K562 (cell line): ENCODE measurements at regions not wholly inside any gene's neighbourhood (a gene's known extent, or its start where the extent isn't known, plus 50 kb on each side); places are given as distances from the start of the nearest gene placed in this dataset.

Source experiments
- ATAC-seq: fragments of 200-7000 bp; cut with Tn5 transposase; 3 replicates; pipeline ENCODE4 v1.9.1; 2020; ENCODE audit warnings: moderate library complexity
- BruUV-seq: library from RNA; stranded (reverse); fragments of 400-500 nt; replicated peaks from 2 replicates; lab custom pipeline; 2021; lab: Mats Ljungman, UMichigan
- CTCF ChIA-PET: fragments of 300-600 bp; formaldehyde crosslinking; extraction: SDS; loops from one replicate; lab custom pipeline; 2021; ENCODE audit warnings: low intra/inter-chr PET ratio; lab: Yijun Ruan, JAX
- POLR2A ChIA-PET: fragments of 300-600, 350-650 bp; sonication (Branson Sonifier 250); formaldehyde crosslinking; extraction: SDS; loops from one replicate; lab custom pipeline; 2021; ENCODE audit warnings: antibody characterized with exemption, inconsistent platforms; lab: Yijun Ruan, JAX
- DNase-seq, 4 experiments: peaks; one replicate each; pipeline versions ENCODE4 v3.0.0 to v3.0.0-alpha.2; 2011 to 2018; ENCODE audit warnings: low spot score in 3 of 4, mixed read lengths in 3 of 4; ENCODE audit errors: extremely low read depth in 1 of 4
- FAIRE-seq: peaks from 2 replicates; lab custom pipeline; 2011; peaks lifted over from hg19 to GRCh38; lab: Jason Lieb, UNC
- H2AFZ ChIP-seq: 2 replicates; pipeline ENCODE4 v1.6.0; 2011; ENCODE audit warnings: low read depth, low read length, control low read depth, inconsistent platforms
- H3K27ac ChIP-seq: fragments of 200-600 bp; 3 replicates; pipeline ENCODE4 v1.8.0; 2011; ENCODE audit warnings: low read depth, mild to moderate bottlenecking, control low read depth, inconsistent platforms, low read length, moderate library complexity, mixed read lengths; ENCODE audit errors: extremely low read depth
- H3K27me3 ChIP-seq, 2 experiments: fragments of 300-600 bp in 1 of 2; 2 replicates in 1 of 2; 3 replicates in 1 of 2; pipeline versions ENCODE4 v1.6.0 to v1.8.0; 2011; ENCODE audit warnings: inconsistent platforms in 2 of 2, low read length in 2 of 2, mild to moderate bottlenecking in 1 of 2, mixed read lengths in 1 of 2, moderate library complexity in 1 of 2; ENCODE audit not compliant: control insufficient read depth in 2 of 2, insufficient read depth in 2 of 2
- H3K36me3 ChIP-seq: fragments of 300-600 bp; 3 replicates; pipeline ENCODE4 v1.8.0; 2011; ENCODE audit warnings: mild to moderate bottlenecking, low read length, inconsistent platforms; ENCODE audit not compliant: control insufficient read depth, insufficient read depth
- H3K4me1 ChIP-seq, 2 experiments: fragments of 200-600 bp in 1 of 2; replicated peaks in 1 of 2; 2 replicates in 1 of 2; 3 replicates in 1 of 2; pipeline versions ENCODE4 v1.5.1 to v1.8.0; 2011; ENCODE audit warnings: inconsistent platforms in 2 of 2, low read length in 2 of 2, mild to moderate bottlenecking in 1 of 2, mixed read lengths in 1 of 2, moderate library complexity in 1 of 2; ENCODE audit not compliant: control insufficient read depth in 2 of 2, insufficient read depth in 2 of 2
- H3K4me2 ChIP-seq: 2 replicates; pipeline ENCODE4 v1.6.1; 2011; ENCODE audit warnings: low read length, control low read depth, inconsistent platforms, mixed read lengths; ENCODE audit not compliant: insufficient read depth
- H3K4me3 ChIP-seq: fragments of 200-600 bp; sonication (generic), shearing (Covaris generic); 2 replicates; pipeline ENCODE4 v1.5.1; 2016; ENCODE audit warnings: control low read depth, inconsistent platforms
- H3K79me2 ChIP-seq: fragments of 200-600 bp; 3 replicates; pipeline ENCODE4 v1.8.0; 2011; ENCODE audit warnings: low read length, inconsistent platforms; ENCODE audit not compliant: control insufficient read depth, insufficient read depth
- H3K9ac ChIP-seq, 2 experiments: 2 replicates each; pipeline versions ENCODE4 v1.6.0 to v1.6.1; 2011; ENCODE audit warnings: low read depth in 2 of 2, low read length in 2 of 2, control low read depth in 1 of 2, inconsistent platforms in 1 of 2, mild to moderate bottlenecking in 1 of 2, mixed read lengths in 1 of 2; ENCODE audit not compliant: insufficient read depth in 1 of 2
- H3K9me1 ChIP-seq: one replicate; pipeline ENCODE4 v1.6.0; 2011; ENCODE audit warnings: inconsistent platforms, mild to moderate bottlenecking, low read length, moderate library complexity; ENCODE audit not compliant: control insufficient read depth, insufficient read depth
- H3K9me3 ChIP-seq: replicated peaks from 2 replicates; pipeline ENCODE4 v1.5.1; 2011; ENCODE audit warnings: low read depth, low read length, inconsistent platforms; ENCODE audit not compliant: control insufficient read depth, insufficient read depth
- H4K20me1 ChIP-seq: replicated peaks from 2 replicates; pipeline ENCODE4 v1.6.1; 2011; ENCODE audit warnings: low read length, inconsistent platforms, mixed read lengths; ENCODE audit not compliant: control insufficient read depth, insufficient read depth
- CEBPZ ChIP-seq: fragments of 150-350 bp; IDR thresholded peaks from 2 replicates; pipeline ENCODE4 v1.6.1; 2014; ENCODE audit warnings: low read depth, mild to moderate bottlenecking, low read length, borderline replicate concordance
- GATA2 ChIP-seq: sonication (generic); formaldehyde crosslinking; IDR thresholded peaks from 2 replicates; pipeline ENCODE4 v1.4.0; 2020; ENCODE audit warnings: mild to moderate bottlenecking, missing genetic modification reagents
- GTF2F1 ChIP-seq: IDR thresholded peaks from 2 replicates; pipeline ENCODE4 v1.6.1; 2011; ENCODE audit warnings: low read depth, low read length, improper control_type of control experiment
- HNRNPUL1 ChIP-seq: fragments of 200-400 bp; formaldehyde crosslinking; IDR thresholded peaks from 2 replicates; pipeline ENCODE4 v1.6.1; 2017; ENCODE audit warnings: low read length
- IRF1 ChIP-seq: sonication (generic); formaldehyde crosslinking; IDR thresholded peaks from 2 replicates; pipeline ENCODE4 v1.8.0; 2022; ENCODE audit warnings: missing genetic modification reagents, mild to moderate bottlenecking, borderline replicate concordance
- MYBL2 ChIP-seq, 2 experiments: fragments of 450-650 bp in 1 of 2; sonication (generic) in 1 of 2; formaldehyde crosslinking in 1 of 2; IDR thresholded peaks; 2 replicates each; pipeline versions ENCODE4 v1.6.1 to v1.8.1; 2017 to 2022; ENCODE audit warnings: borderline replicate concordance in 1 of 2, inconsistent platforms in 1 of 2, low read depth in 1 of 2, mild to moderate bottlenecking in 1 of 2, missing genetic modification reagents in 1 of 2, moderate library complexity in 1 of 2
- SMARCB1 ChIP-seq: IDR thresholded peaks from 2 replicates; pipeline ENCODE4 v1.6.1; 2011; ENCODE audit warnings: improper control_type of control experiment, low read depth; ENCODE audit not compliant: insufficient read length
- TFE3 ChIP-seq: fragments of 450-650 bp; formaldehyde crosslinking; IDR thresholded peaks from 2 replicates; pipeline ENCODE4 v1.4.0; 2020; ENCODE audit warnings: mild to moderate bottlenecking, mixed read lengths
- ZNF12 ChIP-seq: sonication (generic); formaldehyde crosslinking; IDR thresholded peaks from 2 replicates; pipeline ENCODE4 v1.4.0; 2020; ENCODE audit warnings: mild to moderate bottlenecking, missing genetic modification reagents
- ZNF282 ChIP-seq: sonication (generic); formaldehyde crosslinking; IDR thresholded peaks from 2 replicates; pipeline ENCODE4 v1.8.1; 2023; ENCODE audit warnings: missing genetic modification reagents
- WGBS: fragments of 100-300 bp; shearing (Covaris generic); methylation state at CpG from one replicate; pipeline ENCODE4 v1.1.6; 2016; ENCODE audit warnings: low coverage, mixed read lengths; ENCODE audit not compliant: insufficient coverage; ENCODE audit errors: missing lambda C conversion rate; 5-methylcytosine and 5-hydroxymethylcytosine counted together
- in situ Hi-C: fragments of 300-500 bp; cut with MboI; formaldehyde crosslinking; loops from 4 replicates; pipeline ENCODE4 v1.15.0; 2018; ENCODE audit warnings: inconsistent platforms, mixed read lengths
- intact Hi-C: fragments of 100-400 bp; cut with micrococcal nuclease; formaldehyde crosslinking; loops from 2 replicates; pipeline ENCODE4 v1.14.2; 2022

DNA sequence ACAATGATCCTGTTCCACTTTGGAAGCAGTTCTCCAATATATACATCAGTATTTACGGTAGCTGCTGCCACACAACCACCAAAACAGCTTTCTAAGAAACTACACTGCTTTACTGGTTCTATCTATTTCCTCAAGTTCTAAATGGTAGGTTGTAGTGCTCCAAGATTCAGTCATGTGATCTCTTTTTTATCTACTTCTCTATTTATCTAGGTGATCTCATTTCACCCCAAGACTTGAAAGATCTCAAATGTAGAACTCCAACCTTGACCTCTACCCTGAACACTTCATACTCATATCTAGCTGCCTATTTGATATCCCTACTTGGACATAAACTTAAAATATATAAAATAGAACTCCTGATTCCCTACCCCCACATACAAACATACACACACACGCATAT is 133.9 kb upstream of the RAP1B start:
- BruUV-seq = no TSS peak
- H3K36me3 ChIP-seq = no peaks in the 10 kb centered on the region
- no peaks in the 10 kb centered on the region for H3K27me3 ChIP-seq
- POLR2A ChIA-PET = no interaction called here
- H3K9ac ChIP-seq = no peak overlapping the region
- no peak for FAIRE-seq
- no peaks in the 10 kb centered on the region for H3K9me1 ChIP-seq
- H4K20me1 ChIP-seq = no peaks in the 10 kb centered on the region
- intact Hi-C loops = no loop called here
- H3K79me2 ChIP-seq = no peaks in the 10 kb centered on the region
- ATAC-seq = no peak
- in situ Hi-C loops = no loop called here
- H3K4me1 ChIP-seq = peaks cover 0 to 8% of the 10 kb centered on the region in 2 experiments; a peak in 3 of 5 replicates
- H2AFZ ChIP-seq = no peak overlapping the region
- H3K4me3 ChIP-seq = no peak overlapping the region
- no peak overlapping the region for H3K4me2 ChIP-seq
- no peak overlapping the region for H3K27ac ChIP-seq
- CTCF ChIA-PET = no interaction called here
- DNase-seq = no peak
- TF ChIP-seq TFE3 (peak; percentile 87), IRF1 (CRISPR knock-in tag) (no peak)
- no peaks in the 10 kb centered on the region; the same call in 1 of the 2 replicates for H3K9me3 ChIP-seq
- 8% methylated on average over 2 of the region's 2 CpGs for WGBS

DNA sequence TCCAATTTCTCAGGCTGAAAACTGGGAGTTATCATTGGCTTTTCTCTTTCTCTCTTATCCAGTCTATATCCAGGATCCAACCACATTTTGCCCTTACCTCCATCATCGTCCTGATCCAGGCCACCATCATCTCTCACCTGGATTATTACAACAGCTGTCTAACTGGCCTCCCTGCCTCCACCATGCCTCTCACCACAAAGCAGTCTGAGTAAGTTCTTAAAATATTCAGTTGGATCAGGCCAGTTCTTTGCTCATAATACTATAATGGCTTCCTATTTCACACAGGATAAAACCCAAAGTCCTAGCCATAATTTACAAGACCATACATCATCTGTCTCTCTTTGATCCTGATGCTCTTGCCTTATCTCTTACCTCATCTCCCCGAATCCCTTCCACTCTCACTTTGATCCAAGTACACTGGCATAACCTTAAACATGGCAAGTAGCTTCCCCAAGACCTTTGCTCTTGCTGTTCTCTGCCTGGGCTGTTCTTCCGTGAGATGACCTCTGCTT is 133.4 kb upstream of the RAP1B start:
- Histone ChIP-seq H3K79me2 (no peaks in the 10 kb centered on the region), H3K9me3 (no peaks in the 10 kb centered on the region; the same call in 1 of the 2 replicates), H3K4me1 (peaks cover 0 to 13% of the 10 kb centered on the region in 2 experiments; a peak in 3 of 5 replicates), H3K9me1 (no peaks in the 10 kb centered on the region), H2AFZ (no peak overlapping the region), H3K36me3 (no peaks in the 10 kb centered on the region), H4K20me1 (no peaks in the 10 kb centered on the region), H3K27ac (no peak overlapping the region), H3K27me3 (no peaks in the 10 kb centered on the region), H3K4me3 (no peak overlapping the region), H3K4me2 (no peak overlapping the region), H3K9ac (no peak overlapping the region)
- POLR2A ChIA-PET = no interaction called here
- intact Hi-C loops (no loop called here), in situ Hi-C loops (no loop called here)
- DNase-seq (no peak), FAIRE-seq (no peak), ATAC-seq (no peak)
- CTCF ChIA-PET = no interaction called here
- 23% methylated on average over 3 of the region's 3 CpGs for WGBS
- BruUV-seq = no TSS peak
- TF ChIP-seq GATA2 (no peak), CEBPZ (no peak), SMARCB1 (no peak), GTF2F1 (no peak), ZNF12 (no peak), HNRNPUL1 (no peak), ZNF282 (no peak), MYBL2 (IDR thresholded peaks at IDR 0.05; ENCODE audit: low read depth) (no peak), MYBL2 (CRISPR knock-in tag; IDR thresholded peaks at IDR 0.05; ENCODE audit: borderline replicate concordance) (no peak)
